ENCODE measurements at regions not wholly inside any gene's neighbourhood (a gene's known extent, or its start where the extent isn't known, plus 50 kb on each side); places are given as distances from the start of the nearest gene placed in this dataset.

DNA sequence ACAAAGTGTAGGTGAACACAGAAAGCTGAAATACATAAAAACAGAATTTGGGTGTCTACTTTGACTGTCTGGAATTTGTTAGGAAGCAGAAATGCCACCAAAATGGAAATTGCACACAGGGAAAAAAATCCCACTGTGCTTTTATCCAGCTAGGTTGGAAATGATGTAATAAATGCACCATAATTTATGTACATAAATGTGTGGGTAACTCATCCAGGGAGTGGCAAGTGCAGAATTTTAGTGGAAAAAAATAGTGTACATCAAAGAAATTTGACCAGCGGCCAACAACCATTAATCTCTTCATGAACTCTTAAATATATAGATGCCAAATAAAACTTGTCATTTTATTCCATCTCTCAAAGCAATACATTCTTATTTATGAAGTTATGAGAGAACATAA lies 105.6 kb downstream of the LLPH start:
- CTCF ChIA-PET = interaction anchor here (0.6 kb wide), 1 partner anchor 176 kb away, joined by 3 read pairs; no protein-coding TSS in a partner anchor
- Histone ChIP-seq H3K4me1 (ENCODE audit: control insufficient read depth in 2 of 2, insufficient read depth in 2 of 2, low read length in 2 of 2) (no peaks in the 10 kb centered on the region), H3K27ac (ENCODE audit: low read length in 2 of 2) (no peak overlapping the region), H3K79me2 (ENCODE audit: control insufficient read depth, insufficient read depth, low read length) (no peaks in the 10 kb centered on the region), H3K9me3 (ENCODE audit: control extremely low read depth in 1 of 3, control insufficient read depth in 2 of 3, insufficient read depth in 1 of 3, low read length in 2 of 3) (no peaks in the 10 kb centered on the region), H3K9ac (ENCODE audit: low read length) (no peak overlapping the region), H3K4me3 (ENCODE audit: control extremely low read depth in 1 of 5, extremely low read depth in 1 of 5, insufficient read depth in 1 of 5, low read depth in 2 of 5, low read length in 4 of 5) (no peak overlapping the region), H4K20me1 (ENCODE audit: control insufficient read depth, insufficient read depth, low read length, poor library complexity, severe bottlenecking) (no peaks in the 10 kb centered on the region), H3K27me3 (replicated peaks in 1 of 4; ENCODE audit: control extremely low read depth in 1 of 4, control insufficient read depth in 3 of 4, insufficient read depth in 4 of 4, low read length in 3 of 4) (no peaks in the 10 kb centered on the region), H3K36me3 (replicated peaks in 1 of 2; ENCODE audit: control extremely low read depth in 1 of 2, control insufficient read depth in 1 of 2, extremely low read depth in 1 of 2, insufficient read depth in 2 of 2, low read length in 1 of 2) (no peaks in the 10 kb centered on the region), H3K4me2 (replicated peaks; ENCODE audit: low read depth, low read length, poor library complexity, severe bottlenecking) (no peak overlapping the region), H2AFZ (ENCODE audit: insufficient read depth, low read depth, low read length, poor library complexity, severe bottlenecking) (no peak overlapping the region)
- no CpG with 5 or more reads among the region's 1 CpG for WGBS (ENCODE audit: insufficient coverage)
- POLR2A ChIA-PET = no interaction called here
- DNase-seq = no peak
- Mint-ChIP-seq H3K27me3 (no peaks in the 10 kb centered on the region), H3K4me1 (no peaks in the 10 kb centered on the region), H3K27ac (no peak overlapping the region), H3K4me3 (no peak overlapping the region), H3K9me3 (ENCODE audit: insufficient read depth) (no peaks in the 10 kb centered on the region)
- intact Hi-C loops (cut with micrococcal nuclease) = no loop called here
- TF ChIP-seq EZH2 (IDR thresholded peaks at IDR 0.05; ENCODE audit: borderline replicate concordance, insufficient read depth, low read depth, low read length, poor library complexity, severe bottlenecking) (no peak), CTCF (IDR thresholded peaks at IDR 0.05) (no peak)
- ATAC-seq (ENCODE audit: low read depth) = no peak

GRCh38 chr12:66020481-66020880 lies 110.1 kb downstream of the LLPH start:
- no peak overlapping the region for H3K27ac Mint-ChIP-seq
- no peak overlapping the region for H3K9ac ChIP-seq (ENCODE audit: low read length)
- H3K79me2 ChIP-seq (ENCODE audit: control insufficient read depth, insufficient read depth, low read length) = no peaks in the 10 kb centered on the region
- H3K27me3 Mint-ChIP-seq = peaks cover 5% of the 10 kb centered on the region
- H3K4me2 ChIP-seq (replicated peaks; ENCODE audit: low read depth, low read length, poor library complexity, severe bottlenecking) = no peak overlapping the region
- H3K27me3 ChIP-seq (replicated peaks in 1 of 4; ENCODE audit: control extremely low read depth in 1 of 4, control insufficient read depth in 3 of 4, insufficient read depth in 4 of 4, low read length in 3 of 4) = peaks cover 0 to 7% (median 0%) of the 10 kb centered on the region in 4 experiments
- intact Hi-C loops (cut with micrococcal nuclease) = no loop called here
- no peak overlapping the region for H3K27ac ChIP-seq (ENCODE audit: low read length in 2 of 2)
- ATAC-seq (ENCODE audit: low read depth) = no peak
- no peaks in the 10 kb centered on the region for H3K4me1 Mint-ChIP-seq
- CTCF ChIA-PET = no interaction called here
- H3K4me3 Mint-ChIP-seq = no peak overlapping the region
- no peak for DNase-seq
- POLR2A ChIA-PET = no interaction called here
- WGBS (ENCODE audit: insufficient coverage) = no CpG with 5 or more reads among the region's 12 CpGs
- no peaks in the 10 kb centered on the region for H3K9me3 ChIP-seq (ENCODE audit: control extremely low read depth in 1 of 3, control insufficient read depth in 2 of 3, insufficient read depth in 1 of 3, low read length in 2 of 3)
- H3K4me3 ChIP-seq (ENCODE audit: control extremely low read depth in 1 of 5, extremely low read depth in 1 of 5, insufficient read depth in 1 of 5, low read depth in 2 of 5, low read length in 4 of 5) = no peak overlapping the region
- TF ChIP-seq EZH2 (IDR thresholded peaks at IDR 0.05; ENCODE audit: borderline replicate concordance, insufficient read depth, low read depth, low read length, poor library complexity, severe bottlenecking) (no peak), CTCF (IDR thresholded peaks at IDR 0.05) (no peak)
- H3K4me1 ChIP-seq (ENCODE audit: control insufficient read depth in 2 of 2, insufficient read depth in 2 of 2, low read length in 2 of 2) = no peaks in the 10 kb centered on the region
- H4K20me1 ChIP-seq (ENCODE audit: control insufficient read depth, insufficient read depth, low read length, poor library complexity, severe bottlenecking) = no peaks in the 10 kb centered on the region
- H3K36me3 ChIP-seq (replicated peaks in 1 of 2; ENCODE audit: control extremely low read depth in 1 of 2, control insufficient read depth in 1 of 2, extremely low read depth in 1 of 2, insufficient read depth in 2 of 2, low read length in 1 of 2) = no peaks in the 10 kb centered on the region
- H2AFZ ChIP-seq (ENCODE audit: insufficient read depth, low read depth, low read length, poor library complexity, severe bottlenecking) = no peak overlapping the region
- no peaks in the 10 kb centered on the region for H3K9me3 Mint-ChIP-seq (ENCODE audit: insufficient read depth)

All from B cell (primary cell).